GM18505 (cell line): ENCODE measurements at regions not wholly inside any gene's neighbourhood (a gene's known extent, or its start where the extent isn't known, plus 50 kb on each side); places are given as distances from the start of the nearest gene placed in this dataset.

Experiments
- ATAC-seq: cut with Tn5 transposase; IDR thresholded peaks from one replicate; pipeline ENCODE4 v1.9.1; 2021; ENCODE audit not compliant: unreplicated experiment
- POLR2A ChIP-seq: IDR thresholded peaks from 4 replicates; pipeline ENCODE4 v1.6.1; 2011; ENCODE audit warnings: borderline replicate concordance; ENCODE audit not compliant: insufficient read depth, insufficient read length; ENCODE audit errors: extremely low read depth

DNA sequence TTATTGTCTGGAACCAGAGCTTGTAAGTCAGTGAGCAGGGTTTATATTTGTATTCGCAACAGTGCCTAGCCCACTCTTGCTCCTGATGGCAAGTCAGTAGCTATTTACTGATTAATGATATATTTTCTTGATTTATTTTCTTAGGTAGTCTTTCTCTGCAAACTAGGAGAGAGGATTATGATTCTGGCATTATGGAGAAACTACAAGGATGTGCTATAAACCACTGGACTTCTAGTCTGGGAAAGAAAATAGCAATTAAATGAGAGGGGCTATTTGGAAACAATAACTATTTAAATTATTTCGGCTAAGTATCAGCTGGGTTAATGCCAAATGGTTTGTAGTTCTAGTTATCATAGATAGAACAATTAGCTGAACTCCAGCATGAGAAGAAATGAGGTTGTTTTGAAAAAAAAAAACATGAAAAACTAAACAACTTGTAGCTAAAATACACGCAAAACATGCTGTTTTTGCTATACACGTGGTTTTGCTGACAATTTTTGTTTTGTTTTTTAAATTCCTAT lies 304.9 kb upstream of the TCF21 start:
- ATAC-seq, result no peak
- TF ChIP-seq POLR2A, result no peak

- TF ChIP-seq POLR2A, result no peak
- no peak for ATAC-seq
Measured at GRCh38 chr6:133584823-133585222, 304.1 kb upstream of the TCF21 start.

DNA sequence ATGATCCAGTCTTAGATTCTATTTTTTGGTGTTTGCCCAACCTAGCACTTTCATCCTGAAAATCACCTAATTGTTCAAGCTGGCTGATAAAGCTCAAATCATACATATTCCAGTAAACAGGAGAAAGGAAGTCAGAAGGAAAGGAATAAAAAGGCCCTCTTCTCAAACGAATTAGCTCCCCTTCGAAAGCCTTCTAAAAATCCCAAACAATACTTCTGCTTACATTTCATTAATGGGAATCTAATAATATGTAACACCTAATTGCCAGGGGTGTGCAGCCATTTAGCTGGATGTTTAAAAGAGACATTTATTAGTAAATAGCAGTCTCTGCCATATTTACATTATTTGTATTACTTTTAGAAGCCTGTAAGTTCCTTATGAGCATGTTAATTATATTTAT lies 302.9 kb upstream of the TCF21 start:
- no peak for TF ChIP-seq POLR2A
- no peak for ATAC-seq

- no peak for TF ChIP-seq POLR2A
- no peak for ATAC-seq
Measured at GRCh38 chr6:133587546-133588160, 301.3 kb upstream of the TCF21 start.

GRCh38 chr6:133590196-133590595 lies 298.7 kb upstream of the TCF21 start:
- ATAC-seq, result no peak
- TF ChIP-seq POLR2A, result no peak

DNA sequence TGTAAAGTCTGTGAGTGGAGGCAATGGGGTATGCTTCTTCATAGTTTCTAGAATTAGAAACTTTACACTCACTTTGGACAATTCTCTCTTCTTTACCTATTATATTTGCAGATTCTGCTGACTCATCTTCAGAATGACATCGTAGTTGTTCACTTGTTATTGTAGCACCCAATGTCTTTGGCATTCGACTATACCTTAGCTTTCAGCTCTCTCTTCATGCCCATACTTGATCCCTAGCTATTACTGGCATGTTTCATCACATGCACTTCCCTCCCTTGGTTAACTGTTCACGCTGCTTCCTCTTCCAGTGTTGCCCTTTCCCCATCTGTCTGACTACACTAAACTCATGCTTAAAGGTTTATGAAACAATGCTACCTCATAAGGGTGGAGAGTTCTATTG lies 298.1 kb upstream of the TCF21 start:
- no peak for TF ChIP-seq POLR2A
- no peak for ATAC-seq

DNA sequence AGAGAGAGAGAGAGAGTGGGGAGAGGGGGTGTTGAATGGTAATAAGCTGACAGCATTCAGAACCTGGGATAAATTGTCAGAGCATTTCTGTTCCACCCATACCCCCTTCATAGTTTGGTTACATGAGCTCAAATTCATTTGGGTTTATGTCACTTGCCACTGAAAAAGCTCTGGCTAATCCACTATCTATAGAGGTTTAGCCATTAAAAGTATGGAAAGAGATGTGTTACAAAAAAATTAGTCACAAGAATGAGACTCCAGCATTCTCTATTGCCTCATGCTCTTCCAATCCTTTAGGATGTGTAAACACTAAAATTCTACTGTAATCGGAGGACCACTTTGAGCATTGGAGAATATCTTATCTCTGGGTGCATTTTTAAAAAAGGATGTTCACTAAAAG lies 297.6 kb upstream of the TCF21 start:
- ATAC-seq, result no peak
- TF ChIP-seq POLR2A, result no peak

DNA sequence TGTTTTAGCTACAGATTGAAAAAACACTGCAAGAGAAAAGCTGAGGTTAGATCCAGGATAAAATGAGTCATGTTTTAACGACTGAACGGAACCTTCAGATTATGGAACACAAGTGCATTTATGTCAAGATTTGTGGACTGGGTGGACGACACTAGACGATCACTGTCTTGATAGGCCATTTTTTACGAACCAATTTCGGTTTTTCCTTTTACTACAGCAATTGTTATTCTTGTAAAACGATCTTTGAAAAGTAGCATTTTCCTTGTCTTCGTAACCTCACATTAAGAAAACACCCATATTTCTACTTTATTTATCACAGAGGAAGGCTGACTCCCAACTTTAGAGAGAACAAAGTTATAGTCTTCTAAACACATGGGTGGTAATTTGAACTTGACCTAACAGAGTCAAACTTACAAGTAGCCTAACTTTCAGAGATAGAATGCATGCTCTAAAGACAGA lies 294.2 kb upstream of the TCF21 start:
- no peak for TF ChIP-seq POLR2A
- no peak for ATAC-seq

DNA sequence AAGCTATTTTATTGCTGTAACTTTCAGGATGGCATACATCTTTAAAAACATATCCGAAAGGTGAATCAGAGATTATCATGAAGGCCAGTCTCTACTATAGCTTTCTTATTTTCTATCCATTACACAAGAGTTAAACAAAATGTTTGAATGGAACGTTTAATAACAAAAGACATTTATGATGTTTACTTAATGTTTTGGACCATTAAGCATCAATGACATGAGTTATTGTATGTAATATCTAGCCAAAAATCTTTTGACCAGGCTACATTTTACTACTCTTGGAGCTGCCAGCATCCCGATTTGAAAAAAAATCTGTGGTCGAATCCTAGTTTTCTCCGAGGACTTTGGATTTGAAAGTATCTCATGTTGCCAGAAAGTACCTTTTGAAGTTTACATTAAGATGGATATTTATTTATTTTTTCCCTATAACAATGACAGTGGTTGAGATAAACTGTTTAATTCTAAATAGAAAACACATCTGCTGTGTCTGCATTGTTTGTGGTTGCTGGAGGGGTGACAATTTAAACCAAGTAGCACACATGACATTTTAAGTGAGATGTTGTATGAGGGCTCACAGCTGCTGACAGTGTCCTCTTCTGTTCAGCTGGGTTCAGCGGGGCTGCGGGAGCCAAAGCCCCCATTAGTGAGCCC lies 293.7 kb upstream of the TCF21 start:
- ATAC-seq, result no peak
- TF ChIP-seq POLR2A, result no peak

DNA sequence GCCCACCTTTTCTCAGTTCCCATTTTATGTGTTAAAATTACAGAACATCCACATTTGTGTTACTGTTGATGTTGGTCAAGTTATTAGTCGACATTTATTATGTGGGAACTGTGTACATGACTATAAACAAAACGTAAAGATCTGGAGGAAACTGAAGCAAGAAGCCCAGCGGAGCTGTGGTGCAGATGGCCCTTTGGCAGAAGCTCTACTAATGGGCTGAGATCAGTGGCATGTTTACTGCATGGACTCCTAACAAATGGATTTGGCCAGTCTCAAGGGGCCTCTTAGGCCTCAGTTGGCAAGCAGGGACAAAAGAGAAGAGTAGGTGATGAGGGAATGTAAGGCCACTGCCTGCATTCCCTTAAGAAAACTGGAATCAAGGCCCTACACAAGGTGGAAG lies 282.1 kb upstream of the TCF21 start:
- TF ChIP-seq POLR2A, result no peak
- ATAC-seq, result no peak

GRCh38 chr6:133608620-133609019 lies 280.3 kb upstream of the TCF21 start:
- no peak for ATAC-seq
- no peak for TF ChIP-seq POLR2A

- no peak for ATAC-seq
- no peak for TF ChIP-seq POLR2A
Measured at GRCh38 chr6:133609415-133610226, 279.3 kb upstream of the TCF21 start.

- no peak for TF ChIP-seq POLR2A
- ATAC-seq, result no peak
Measured at GRCh38 chr6:133610227-133610840, 278.6 kb upstream of the TCF21 start.
